Right cardiac atrium (tissue), 5 donors: ENCODE measurements at regions not wholly inside any gene's neighbourhood (a gene's known extent, or its start where the extent isn't known, plus 50 kb on each side); places are given as distances from the start of the nearest gene placed in this dataset.

Experiments
- ATAC-seq, 2 donors: fragments of 200-7000 bp; cut with Tn5 transposase; one replicate each; pipeline versions ENCODE4 v1.8.0 to v1.9.1; 2020; ENCODE audit warnings: moderate library complexity in 2 of 2, mild to moderate bottlenecking in 1 of 2
- DNase-seq, 3 donors: peaks; one replicate each; pipeline ENCODE4 v3.0.0-alpha.2; 2020
- H3K27ac ChIP-seq: one replicate; pipeline ENCODE4 v1.5.1; 2013; ENCODE audit warnings: mild to moderate bottlenecking, low read length, control low read depth, moderate library complexity
- H3K27me3 ChIP-seq: one replicate; pipeline ENCODE4 v1.6.1; 2013; ENCODE audit not compliant: control insufficient read depth, insufficient read depth
- H3K4me1 ChIP-seq: one replicate; pipeline ENCODE4 v1.6.1; 2013; ENCODE audit warnings: low read length; ENCODE audit not compliant: control insufficient read depth, insufficient read depth
- H3K4me3 ChIP-seq: one replicate; pipeline ENCODE4 v1.5.1; 2013; ENCODE audit warnings: low read length, control low read depth
- H3K9me3 ChIP-seq: one replicate; pipeline ENCODE4 v1.6.1; 2013; ENCODE audit warnings: low read length; ENCODE audit not compliant: control insufficient read depth
- WGBS: extraction: QIAGEN DNeasy Blood & Tissue Kit; methylation state at CpG from one replicate; pipeline ENCODE4 v1.1.7; 2013; 5-methylcytosine and 5-hydroxymethylcytosine counted together
- intact Hi-C, 4 donors: fragments of 100-400 bp; cut with DNase I; formaldehyde crosslinking; loops; one replicate each; pipeline versions ENCODE4 v1.11.0 to v1.14.0; 2022 to 2023
- donor health status: healthy with polysubstance abuse.
- donor health status: DM: no; HTN: yes; CAD: no.
- donor health status: DM: no; HTN: no; CAD: no.
- donor health status: DM: no; HTN: yes; CAD: no; lungs with severe emphysema.
- donor health status: DM: yes; HTN: yes; CAD: no.

DNA sequence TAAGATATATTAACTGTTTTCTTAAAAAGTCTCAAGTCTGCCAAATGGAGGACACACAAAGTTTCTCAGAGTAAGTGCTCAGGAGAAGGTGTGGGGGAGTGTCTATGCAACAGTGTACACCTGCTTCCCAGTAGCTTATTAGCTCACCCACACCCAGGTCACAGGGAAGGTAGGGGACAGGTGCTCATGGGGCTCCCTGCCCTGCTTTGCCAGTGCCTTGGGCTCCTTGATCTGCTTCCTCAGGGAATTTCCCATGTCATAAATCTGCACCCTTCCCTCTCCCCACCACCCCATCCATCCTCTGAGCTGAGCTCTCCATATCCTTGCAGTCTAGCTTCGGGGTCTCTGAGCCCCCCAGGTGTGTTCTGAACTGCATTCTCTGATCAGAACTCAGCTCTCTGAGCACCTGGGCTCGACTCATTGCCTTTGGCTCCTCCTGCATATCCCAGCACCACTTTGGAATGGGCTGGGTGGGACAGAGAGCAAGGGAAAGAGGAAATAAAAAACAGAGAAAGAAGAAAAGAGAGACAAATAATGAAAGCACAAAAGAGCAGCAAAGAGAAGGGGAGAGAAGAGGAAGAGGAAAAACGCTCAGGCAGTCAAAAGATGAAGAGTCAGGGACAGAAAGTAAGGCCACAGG, 87.0 kb upstream of the ATP1B1 start:
- no peak overlapping the region for H3K4me3 ChIP-seq
- DNase-seq: no peak
- intact Hi-C loops: no loop called here
- peak in 1 of 2 donors; percentile 38 for ATAC-seq
- 73% methylated on average over 3 of the region's 3 CpGs for WGBS
- no peak overlapping the region for H3K27ac ChIP-seq
- no peaks in the 10 kb centered on the region for H3K9me3 ChIP-seq
- H3K4me1 ChIP-seq: no peaks in the 10 kb centered on the region
- no peaks in the 10 kb centered on the region for H3K27me3 ChIP-seq

DNA sequence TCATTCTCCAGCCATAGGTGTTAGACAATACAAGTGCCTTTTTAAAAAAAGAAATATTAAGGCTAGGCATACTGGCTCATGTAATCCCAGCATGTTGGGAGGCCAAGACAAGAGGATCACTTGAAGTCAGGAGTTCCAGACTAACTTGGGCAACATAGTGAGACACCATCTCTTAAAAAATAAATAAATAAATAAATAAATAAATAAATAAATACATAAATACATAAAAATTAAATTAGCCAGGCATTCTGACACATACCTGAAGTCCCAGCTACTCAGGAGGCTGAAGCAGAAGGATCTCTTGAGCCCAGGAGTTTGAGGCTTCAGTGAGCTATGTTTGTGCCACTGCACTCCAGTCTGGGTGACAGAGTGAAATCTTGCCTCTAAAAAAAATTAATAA, 85.8 kb upstream of the ATP1B1 start:
- Histone ChIP-seq H3K9me3 (no peaks in the 10 kb centered on the region), H3K4me1 (no peaks in the 10 kb centered on the region), H3K4me3 (no peak overlapping the region), H3K27me3 (no peaks in the 10 kb centered on the region), H3K27ac (no peak overlapping the region)
- ATAC-seq (no peak), DNase-seq (no peak)
- intact Hi-C loops: no loop called here

DNA sequence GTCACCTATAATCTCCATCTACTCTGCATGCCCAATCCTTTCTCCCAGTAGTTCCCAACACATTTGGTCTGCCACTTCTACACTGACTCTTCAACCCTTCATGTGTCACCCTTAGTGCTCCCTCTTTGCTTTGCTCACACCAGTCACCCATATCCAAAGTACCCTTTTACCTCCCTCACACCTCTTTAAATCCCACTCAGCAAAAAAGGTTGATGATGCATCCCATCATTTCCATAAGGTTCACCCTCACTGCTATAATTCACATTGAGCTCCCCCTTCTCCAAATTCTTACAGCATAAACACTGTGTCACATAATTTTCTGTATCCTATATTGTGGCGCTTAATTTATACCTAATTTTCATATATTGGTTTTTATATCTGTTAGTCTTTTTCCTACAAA, 83.8 kb upstream of the ATP1B1 start:
- ATAC-seq: no peak
- Histone ChIP-seq H3K27ac (no peak overlapping the region), H3K4me1 (no peaks in the 10 kb centered on the region), H3K9me3 (no peaks in the 10 kb centered on the region), H3K4me3 (no peak overlapping the region), H3K27me3 (no peaks in the 10 kb centered on the region)
- no peak for DNase-seq
- intact Hi-C loops: no loop called here
- WGBS: 100% methylated on average over 1 of the region's 1 CpG

DNA sequence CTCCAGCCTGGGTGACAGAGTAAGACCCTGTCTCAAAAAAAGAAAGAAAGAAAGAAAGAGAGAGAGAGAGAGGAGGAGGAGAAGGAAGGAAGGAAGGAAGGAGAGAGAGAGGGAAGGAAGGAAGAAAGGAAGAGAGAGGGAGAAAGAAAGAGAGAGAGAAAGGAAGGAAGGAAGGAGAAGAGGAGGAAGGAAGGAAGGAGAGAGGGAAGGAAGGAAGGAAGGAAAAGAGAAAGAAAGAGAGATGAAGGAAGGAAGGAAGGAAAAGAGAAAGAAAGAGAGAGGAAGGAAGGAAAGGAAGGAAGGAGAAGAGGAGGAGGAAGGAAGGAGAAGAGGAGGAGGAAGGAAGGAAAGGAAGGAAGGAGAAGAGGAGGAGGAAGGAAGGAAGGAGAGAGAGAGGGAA, 82.2 kb upstream of the ATP1B1 start:
- Histone ChIP-seq H3K4me1 (no peaks in the 10 kb centered on the region), H3K27ac (no peak overlapping the region), H3K9me3 (no peaks in the 10 kb centered on the region), H3K27me3 (no peaks in the 10 kb centered on the region), H3K4me3 (no peak overlapping the region)
- intact Hi-C loops: no loop called here
- DNase-seq (no peak), ATAC-seq (no peak)

DNA sequence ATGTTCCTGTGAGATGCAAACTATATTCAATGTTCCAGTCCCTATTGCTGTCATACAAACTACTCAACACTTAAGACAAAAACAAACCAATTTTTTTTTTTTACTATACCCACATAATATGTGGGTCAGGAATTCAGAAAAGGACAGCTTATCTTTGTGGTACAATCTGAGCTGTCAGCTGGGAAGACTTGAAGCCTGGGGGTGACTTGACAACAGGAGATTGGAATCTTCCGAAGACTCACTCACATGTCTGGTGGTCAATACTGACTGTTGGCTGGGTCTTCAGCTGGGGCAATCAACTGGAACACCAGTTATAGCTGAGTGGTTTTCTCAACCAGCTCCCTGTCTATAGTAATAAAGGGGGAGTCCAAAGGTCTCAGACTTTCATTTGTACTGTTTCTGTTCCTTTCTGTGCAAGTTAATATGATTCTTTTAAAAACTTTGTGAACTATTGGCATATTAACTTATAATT, 81.7 kb upstream of the ATP1B1 start:
- 84% methylated on average over 1 of the region's 1 CpG for WGBS

DNA sequence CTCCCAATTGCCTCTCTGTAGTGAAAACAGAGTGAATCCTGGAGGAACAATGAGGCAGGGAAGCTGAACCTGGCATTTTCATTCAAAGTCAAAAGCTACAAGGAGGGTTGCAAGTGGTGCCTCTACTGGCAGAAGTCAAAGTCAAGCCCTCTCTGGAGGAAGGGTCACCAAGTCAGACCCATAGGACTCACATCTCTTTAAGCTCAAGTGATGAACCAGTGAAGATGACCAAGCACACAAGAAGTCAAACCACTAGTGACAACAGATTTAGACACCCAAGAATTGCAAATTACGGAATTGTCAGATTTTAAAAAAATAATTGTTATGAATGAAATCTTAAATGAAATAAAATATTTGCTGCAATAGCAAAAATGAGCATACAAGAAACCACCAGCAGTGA, 81.1 kb upstream of the ATP1B1 start:
- Histone ChIP-seq H3K9me3 (no peaks in the 10 kb centered on the region), H3K4me3 (no peak overlapping the region), H3K4me1 (no peaks in the 10 kb centered on the region), H3K27ac (no peak overlapping the region), H3K27me3 (no peaks in the 10 kb centered on the region)
- ATAC-seq (no peak), DNase-seq (no peak)
- 97% methylated on average over 1 of the region's 1 CpG for WGBS
- intact Hi-C loops: no loop called here

More for the DNA sequence above, 81.7 kb upstream of the ATP1B1 start:
- Histone ChIP-seq H3K9me3 (no peaks in the 10 kb centered on the region), H3K27ac (no peak overlapping the region), H3K4me3 (no peak overlapping the region), H3K27me3 (no peaks in the 10 kb centered on the region), H3K4me1 (no peaks in the 10 kb centered on the region)
- DNase-seq: no peak
- ATAC-seq: no peak
- intact Hi-C loops: no loop called here

DNA sequence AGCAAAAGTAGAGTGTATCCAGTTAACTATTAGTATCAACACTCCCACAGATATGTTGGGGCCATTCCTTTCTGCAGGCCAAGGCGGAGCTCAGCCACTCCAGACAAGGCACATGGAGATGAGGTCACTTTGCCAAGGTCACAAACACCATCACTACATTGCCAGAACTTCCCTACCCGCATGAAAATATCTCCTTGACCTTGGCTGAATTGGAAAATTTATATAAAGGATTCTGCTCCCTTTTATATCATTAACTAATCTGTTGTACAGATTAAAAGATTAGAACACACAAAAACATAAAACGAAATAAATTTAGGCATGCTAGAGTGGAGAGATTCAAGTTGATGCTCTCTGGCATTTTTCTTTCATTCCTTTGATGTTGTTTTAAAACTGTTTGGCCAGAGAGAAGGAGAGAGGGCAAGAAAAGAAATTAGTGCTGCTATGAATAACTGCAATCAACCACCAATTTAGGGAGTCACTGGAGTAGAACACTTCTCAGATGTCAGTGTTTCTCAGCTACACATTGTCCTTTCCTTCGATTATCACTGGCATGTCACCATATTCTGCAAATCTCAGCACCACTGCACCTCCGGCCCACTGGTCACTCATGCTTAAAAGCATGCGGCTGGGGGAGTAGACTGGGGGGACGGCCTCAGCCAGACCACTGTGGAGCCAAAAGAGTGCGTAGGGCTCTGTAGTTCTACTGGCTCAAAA, 78.7 kb upstream of the ATP1B1 start:
- no peaks in the 10 kb centered on the region for H3K4me1 ChIP-seq
- ATAC-seq (peak in 1 of 2 donors; percentile 24), DNase-seq (no peak)
- H3K9me3 ChIP-seq: no peaks in the 10 kb centered on the region
- H3K27me3 ChIP-seq: no peaks in the 10 kb centered on the region
- no peak overlapping the region for H3K4me3 ChIP-seq
- intact Hi-C loops: no loop called here
- WGBS: 54% methylated on average over 8 of the region's 8 CpGs
- H3K27ac ChIP-seq: no peak overlapping the region

DNA sequence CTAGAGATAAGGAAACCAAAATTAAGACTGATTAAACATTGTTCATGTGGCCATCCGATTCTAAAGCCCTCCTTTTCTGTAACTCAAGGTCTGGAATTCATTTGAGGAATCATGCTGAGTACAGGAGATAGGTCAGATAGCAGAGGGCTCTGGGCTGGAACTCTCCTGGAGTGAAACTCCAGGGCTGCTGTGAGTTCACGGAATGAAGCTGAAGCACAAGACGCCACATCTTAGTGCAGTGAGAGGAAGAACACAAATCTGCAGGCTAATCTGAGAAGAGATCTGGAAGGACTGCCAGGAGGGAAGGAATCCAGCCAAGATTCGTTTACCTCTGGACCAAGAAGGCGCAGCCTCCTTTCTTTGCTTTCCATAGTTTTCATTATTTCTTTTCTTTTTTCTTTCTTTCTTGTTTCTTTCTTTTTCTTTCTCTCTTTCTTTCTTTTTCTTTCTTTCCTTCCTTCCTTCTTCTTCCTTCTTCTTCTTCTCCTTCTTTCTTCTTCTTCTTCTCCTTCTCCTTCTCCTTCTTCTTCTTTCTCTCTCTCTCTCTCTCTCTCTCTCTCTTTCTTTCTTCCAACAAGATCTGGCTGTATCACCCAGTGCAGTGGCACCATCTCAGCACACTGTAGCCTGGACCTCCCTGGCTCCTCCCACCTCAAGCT, 74.8 kb upstream of the ATP1B1 start:
- no peak overlapping the region for H3K27ac ChIP-seq
- H3K4me3 ChIP-seq: no peak overlapping the region
- WGBS: 55% methylated on average over 5 of the region's 5 CpGs
- intact Hi-C loops: no loop called here
- peaks cover 2% of the 10 kb centered on the region for H3K9me3 ChIP-seq
- no peak for DNase-seq
- H3K27me3 ChIP-seq: no peaks in the 10 kb centered on the region
- no peaks in the 10 kb centered on the region for H3K4me1 ChIP-seq
- ATAC-seq: no peak

DNA sequence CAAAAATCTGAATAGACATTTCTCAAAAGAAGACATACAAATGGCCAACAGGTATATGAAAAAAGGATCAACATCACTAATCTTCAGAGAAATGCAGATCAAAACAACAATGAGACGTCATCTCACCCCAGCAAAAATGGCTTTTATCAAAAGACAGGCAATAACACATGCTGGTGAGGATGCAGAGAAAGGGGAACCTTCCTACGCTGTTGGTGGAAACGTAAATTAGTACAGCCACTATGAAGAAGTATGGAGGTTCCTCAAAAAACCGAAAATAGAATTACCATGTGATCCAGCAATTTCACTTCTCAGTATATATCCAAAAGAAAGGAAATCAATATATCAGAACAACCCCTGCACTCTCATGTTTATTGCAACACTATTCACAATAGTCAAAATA, 65.1 kb upstream of the ATP1B1 start:
- 74% methylated on average over 4 of the region's 4 CpGs for WGBS
- intact Hi-C loops: no loop called here

DNA sequence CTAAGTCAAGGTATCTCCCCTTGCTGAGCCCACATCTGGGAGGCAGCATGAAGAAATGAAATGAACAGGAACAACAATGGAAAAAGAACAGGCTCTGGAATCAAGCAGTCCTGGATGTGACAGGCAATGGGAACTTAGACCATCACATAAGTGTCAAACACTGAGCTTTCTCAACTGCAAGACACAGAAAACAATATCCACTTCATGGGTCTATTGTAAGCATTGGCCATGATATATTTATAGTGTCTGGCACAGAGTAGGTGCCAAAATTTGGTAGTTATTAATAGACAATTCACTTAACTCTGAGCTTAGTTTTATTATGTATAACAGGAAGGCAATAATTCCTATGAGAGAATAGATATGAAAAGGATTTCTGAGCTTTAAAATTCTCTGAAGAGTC, 64.1 kb upstream of the ATP1B1 start:
- H3K27me3 ChIP-seq: no peaks in the 10 kb centered on the region
- no peak for DNase-seq
- peak in 1 of 2 donors; percentile 49 for ATAC-seq
- no peak overlapping the region for H3K4me3 ChIP-seq
- no peaks in the 10 kb centered on the region for H3K9me3 ChIP-seq
- intact Hi-C loops: no loop called here
- no peaks in the 10 kb centered on the region for H3K4me1 ChIP-seq
- no peak overlapping the region for H3K27ac ChIP-seq

More for the DNA sequence above, 65.1 kb upstream of the ATP1B1 start:
- Histone ChIP-seq H3K4me3 (no peak overlapping the region), H3K27me3 (no peaks in the 10 kb centered on the region), H3K4me1 (no peaks in the 10 kb centered on the region), H3K9me3 (no peaks in the 10 kb centered on the region), H3K27ac (no peak overlapping the region)
- ATAC-seq (no peak), DNase-seq (no peak)

DNA sequence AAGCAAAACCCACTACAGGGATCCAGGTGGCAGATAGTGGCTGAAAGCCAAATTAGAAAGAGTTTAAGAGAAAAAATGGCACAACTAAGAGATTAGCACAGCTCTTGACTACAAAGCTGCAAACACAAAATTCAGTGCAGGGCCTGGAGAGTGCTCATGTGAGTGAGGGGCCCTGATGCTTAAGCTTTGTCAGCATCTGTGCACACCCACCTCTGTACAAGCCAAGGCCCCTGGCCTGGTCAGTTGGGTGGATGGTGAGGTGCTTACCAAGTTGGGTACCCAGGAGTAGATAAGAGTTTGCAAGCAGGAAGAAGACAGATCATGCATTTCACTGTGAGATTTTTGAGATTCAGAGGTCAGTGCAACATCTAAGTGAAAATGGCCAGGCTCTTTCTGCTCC, 62.7 kb upstream of the ATP1B1 start:
- no peak overlapping the region for H3K4me3 ChIP-seq
- H3K27ac ChIP-seq: no peak overlapping the region
- H3K27me3 ChIP-seq: no peaks in the 10 kb centered on the region
- DNase-seq (no peak), ATAC-seq (peak in 1 of 2 donors; percentile 26)
- intact Hi-C loops: no loop called here
- no peaks in the 10 kb centered on the region for H3K4me1 ChIP-seq
- no peaks in the 10 kb centered on the region for H3K9me3 ChIP-seq
